ENCODE measurements at regions not wholly inside any gene's neighbourhood (a gene's known extent, or its start where the extent isn't known, plus 50 kb on each side); places are given as distances from the start of the nearest gene placed in this dataset.

DNA sequence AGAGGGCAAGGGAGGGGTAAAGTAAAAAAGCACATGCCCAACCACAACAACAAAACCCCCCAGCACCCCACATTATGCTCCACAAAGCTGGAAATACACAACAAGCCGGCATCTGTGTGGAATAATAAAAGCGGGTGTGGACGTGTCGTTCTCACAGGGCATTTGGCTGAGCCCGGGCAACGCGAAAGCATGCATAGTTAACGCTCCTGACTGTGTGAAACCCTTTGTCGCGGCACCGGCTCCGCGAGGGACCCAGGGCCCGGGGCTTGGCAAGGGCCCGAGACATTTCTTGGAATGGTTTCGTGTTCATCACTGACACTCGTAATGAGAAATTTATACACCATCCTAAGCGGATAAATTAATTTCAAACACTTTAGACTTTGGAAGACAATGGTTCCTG, 165.6 kb downstream of the INHBB start:
- TF ChIP-seq, protein P1, sequence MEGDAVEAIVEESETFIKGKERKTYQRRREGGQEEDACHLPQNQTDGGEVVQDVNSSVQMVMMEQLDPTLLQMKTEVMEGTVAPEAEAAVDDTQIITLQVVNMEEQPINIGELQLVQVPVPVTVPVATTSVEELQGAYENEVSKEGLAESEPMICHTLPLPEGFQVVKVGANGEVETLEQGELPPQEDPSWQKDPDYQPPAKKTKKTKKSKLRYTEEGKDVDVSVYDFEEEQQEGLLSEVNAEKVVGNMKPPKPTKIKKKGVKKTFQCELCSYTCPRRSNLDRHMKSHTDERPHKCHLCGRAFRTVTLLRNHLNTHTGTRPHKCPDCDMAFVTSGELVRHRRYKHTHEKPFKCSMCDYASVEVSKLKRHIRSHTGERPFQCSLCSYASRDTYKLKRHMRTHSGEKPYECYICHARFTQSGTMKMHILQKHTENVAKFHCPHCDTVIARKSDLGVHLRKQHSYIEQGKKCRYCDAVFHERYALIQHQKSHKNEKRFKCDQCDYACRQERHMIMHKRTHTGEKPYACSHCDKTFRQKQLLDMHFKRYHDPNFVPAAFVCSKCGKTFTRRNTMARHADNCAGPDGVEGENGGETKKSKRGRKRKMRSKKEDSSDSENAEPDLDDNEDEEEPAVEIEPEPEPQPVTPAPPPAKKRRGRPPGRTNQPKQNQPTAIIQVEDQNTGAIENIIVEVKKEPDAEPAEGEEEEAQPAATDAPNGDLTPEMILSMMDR (conservative IDR thresholded peaks at IDR 0.05 in 1 of 2, IDR thresholded peaks at IDR 0.05 in 1 of 2; ENCODE audit: extremely low read depth in 1 of 2, insufficient read depth in 1 of 2, low read depth in 1 of 2, low read length in 2 of 2): no peak
- no peak for TF ChIP-seq EZH2 (IDR thresholded peaks at IDR 0.05; ENCODE audit: borderline replicate concordance, low read length)
